Spinal cord (tissue), 9 donors: ENCODE measurements at regions not wholly inside any gene's neighbourhood (a gene's known extent, or its start where the extent isn't known, plus 50 kb on each side); places are given as distances from the start of the nearest gene placed in this dataset.
"Not testable (repeated sequence)": the region's sequence is repeated elsewhere in the genome, so short reads cannot be mapped to it uniquely, and the experiment has no call there.

Source experiments
- DNase-seq, 6 donors: peaks; one replicate each; pipeline versions ENCODE4 v3.0.0 to v3.0.0-alpha.2; 2013 to 2015; ENCODE audit warnings: low spot score in 6 of 6, low read depth in 4 of 6
- H3K27ac ChIP-seq: one replicate; pipeline ENCODE4 v1.5.1; 2013; ENCODE audit warnings: low read depth, low read length, control low read depth
- H3K27me3 ChIP-seq: one replicate; pipeline ENCODE4 v1.6.1; 2013; ENCODE audit warnings: low read length; ENCODE audit not compliant: control insufficient read depth, insufficient read depth
- H3K36me3 ChIP-seq: one replicate; pipeline ENCODE4 v1.6.1; 2013; ENCODE audit warnings: low read length; ENCODE audit not compliant: control insufficient read depth, insufficient read depth
- H3K4me1 ChIP-seq: one replicate; pipeline ENCODE4 v1.6.1; 2013; ENCODE audit warnings: low read length; ENCODE audit not compliant: control insufficient read depth, insufficient read depth
- H3K4me3 ChIP-seq: one replicate; pipeline ENCODE4 v1.5.1; 2013; ENCODE audit warnings: low read depth, low read length, control low read depth
- H3K9me3 ChIP-seq: one replicate; pipeline ENCODE4 v1.6.1; 2013; ENCODE audit warnings: low read length; ENCODE audit not compliant: control insufficient read depth, insufficient read depth
- whole genome bisulfite sequencing: methylation state at CpG from one replicate; pipeline ENCODE4 v1.1.5; 2013; ENCODE audit warnings: missing lambda C conversion rate; ENCODE audit not compliant: insufficient coverage; 5-methylcytosine and 5-hydroxymethylcytosine counted together
- donor health status: healthy.

- WGBS, result 40% methylated on average over 1 of the region's 2 CpGs
- Histone ChIP-seq H3K27ac (no peak overlapping the region), H3K9me3 (no peaks in the 10 kb centered on the region), H3K4me3 (no peak overlapping the region), H3K27me3 (no peaks in the 10 kb centered on the region), H3K4me1 (no peaks in the 10 kb centered on the region), H3K36me3 (no peaks in the 10 kb centered on the region)
- DNase-seq, result peak in 1 of 6 donors; percentile 15
Observed at GRCh38 chr14:54010981-54011380, 54.4 kb upstream of the BMP4 start.

GRCh38 chr14:54023027-54023426 is 66.4 kb upstream of the BMP4 start:
- 60% methylated on average over 1 of the region's 2 CpGs for WGBS
- no peak for DNase-seq
- Histone ChIP-seq H3K4me3 (no peak overlapping the region), H3K27ac (no peak overlapping the region), H3K4me1 (no peaks in the 10 kb centered on the region), H3K27me3 (no peaks in the 10 kb centered on the region), H3K9me3 (no peaks in the 10 kb centered on the region), H3K36me3 (no peaks in the 10 kb centered on the region)

- Histone ChIP-seq H3K36me3 (no peaks in the 10 kb centered on the region), H3K9me3 (no peaks in the 10 kb centered on the region), H3K27me3 (no peaks in the 10 kb centered on the region), H3K27ac (no peak overlapping the region), H3K4me1 (no peaks in the 10 kb centered on the region), H3K4me3 (no peak overlapping the region)
- DNase-seq, result no peak
- no CpG with 5 or more reads among the region's 1 CpG for WGBS
Observed at GRCh38 chr14:54025661-54026060, 69.0 kb upstream of the BMP4 start.

- no peaks in the 10 kb centered on the region for H3K36me3 ChIP-seq
Observed at GRCh38 chr14:54026671-54027070, 70.0 kb upstream of the BMP4 start.

GRCh38 chr14:54030996-54031395 is 74.4 kb upstream of the BMP4 start:
- not testable (repeated sequence) for H3K4me1 ChIP-seq, H3K27ac ChIP-seq, H3K4me3 ChIP-seq, H3K36me3 ChIP-seq, DNase-seq, H3K9me3 ChIP-seq, H3K27me3 ChIP-seq
- no CpG with 5 or more reads among the region's 1 CpG for WGBS

More at GRCh38 chr14:54026671-54027070, 70.0 kb upstream of the BMP4 start:
- H3K27me3 ChIP-seq, result no peaks in the 10 kb centered on the region
- H3K4me1 ChIP-seq, result no peaks in the 10 kb centered on the region
- no peaks in the 10 kb centered on the region for H3K9me3 ChIP-seq
- no peak overlapping the region for H3K4me3 ChIP-seq
- WGBS, result no CpG with 5 or more reads among the region's 2 CpGs
- no peak overlapping the region for H3K27ac ChIP-seq
- DNase-seq, result no peak

GRCh38 chr14:54033285-54033684 is 76.7 kb upstream of the BMP4 start:
- H3K27ac ChIP-seq, H3K27me3 ChIP-seq, H3K36me3 ChIP-seq, H3K4me3 ChIP-seq, H3K4me1 ChIP-seq, DNase-seq, H3K9me3 ChIP-seq: not testable (repeated sequence)
- 89% methylated on average over 7 of the region's 7 CpGs for WGBS

- no peaks in the 10 kb centered on the region for H3K27me3 ChIP-seq
- 100% methylated on average over 1 of the region's 1 CpG for WGBS
- no peak overlapping the region for H3K27ac ChIP-seq
- H3K9me3 ChIP-seq, result peaks cover 4% of the 10 kb centered on the region
- no peak for DNase-seq
- H3K4me3 ChIP-seq, result no peak overlapping the region
- no peaks in the 10 kb centered on the region for H3K36me3 ChIP-seq
- H3K4me1 ChIP-seq, result no peaks in the 10 kb centered on the region
Observed at GRCh38 chr14:54038724-54039123, 82.1 kb upstream of the BMP4 start.

- H3K36me3 ChIP-seq, result no peaks in the 10 kb centered on the region
- peak in 2 of 6 donors; percentile 26 to 51 for DNase-seq
- H3K27ac ChIP-seq, result no peak overlapping the region
- no peak overlapping the region for H3K4me3 ChIP-seq
- 40% methylated on average over 1 of the region's 2 CpGs for WGBS
- H3K9me3 ChIP-seq, result peaks cover 4% of the 10 kb centered on the region
- no peaks in the 10 kb centered on the region for H3K4me1 ChIP-seq
- no peaks in the 10 kb centered on the region for H3K27me3 ChIP-seq
Observed at GRCh38 chr14:54039311-54039710, 82.7 kb upstream of the BMP4 start.

- no peak overlapping the region for H3K4me3 ChIP-seq
- no peak overlapping the region for H3K27ac ChIP-seq
- no peaks in the 10 kb centered on the region for H3K9me3 ChIP-seq
- DNase-seq, result no peak
- H3K27me3 ChIP-seq, result no peaks in the 10 kb centered on the region
- no peaks in the 10 kb centered on the region for H3K4me1 ChIP-seq
- H3K36me3 ChIP-seq, result no peaks in the 10 kb centered on the region
Observed at GRCh38 chr14:54040846-54041245, 84.2 kb upstream of the BMP4 start.

- H3K27me3 ChIP-seq, result no peaks in the 10 kb centered on the region
- H3K27ac ChIP-seq, result no peak overlapping the region
- H3K9me3 ChIP-seq, result no peaks in the 10 kb centered on the region
- DNase-seq, result no peak
- no CpG with 5 or more reads among the region's 3 CpGs for WGBS
- no peaks in the 10 kb centered on the region for H3K4me1 ChIP-seq
- H3K4me3 ChIP-seq, result no peak overlapping the region
- H3K36me3 ChIP-seq, result no peaks in the 10 kb centered on the region
Observed at GRCh38 chr14:54046250-54046649, 89.6 kb upstream of the BMP4 start.
